Mesodermal cell (in vitro differentiated cells): ENCODE measurements at regions not wholly inside any gene's neighbourhood (a gene's known extent, or its start where the extent isn't known, plus 50 kb on each side); places are given as distances from the start of the nearest gene placed in this dataset.

Experiments used
- H3K27ac ChIP-seq: 2 replicates; pipeline ENCODE4 v1.7.0; 2013; ENCODE audit warnings: mild to moderate bottlenecking, low read depth, low read length, moderate library complexity; ENCODE audit not compliant: severe bottlenecking
- H3K36me3 ChIP-seq: 2 replicates; pipeline ENCODE4 v1.7.1; 2013; ENCODE audit warnings: mild to moderate bottlenecking, low read length, moderate library complexity; ENCODE audit not compliant: control insufficient read depth, insufficient read depth
- H3K4me1 ChIP-seq: one replicate; pipeline ENCODE4 v1.7.1; 2013; ENCODE audit warnings: mild to moderate bottlenecking, low read length; ENCODE audit not compliant: insufficient read depth, control insufficient read depth, poor library complexity, severe bottlenecking
- H3K4me3 ChIP-seq: 2 replicates; pipeline ENCODE4 v1.7.0; 2013; ENCODE audit warnings: low read length, control low read depth, mild to moderate bottlenecking; ENCODE audit not compliant: insufficient read depth, poor library complexity, severe bottlenecking; ENCODE audit errors: extremely low read depth
- H3K9me3 ChIP-seq: 2 replicates; pipeline ENCODE4 v1.7.1; 2013; ENCODE audit warnings: mild to moderate bottlenecking, low read length, moderate library complexity; ENCODE audit not compliant: control insufficient read depth
- WGBS, 2 experiments: methylation state at CpG; one replicate each; pipeline ENCODE4 v1.1.5; 2013; ENCODE audit warnings: missing lambda C conversion rate in 2 of 2; ENCODE audit not compliant: insufficient coverage in 2 of 2; 5-methylcytosine and 5-hydroxymethylcytosine counted together

DNA sequence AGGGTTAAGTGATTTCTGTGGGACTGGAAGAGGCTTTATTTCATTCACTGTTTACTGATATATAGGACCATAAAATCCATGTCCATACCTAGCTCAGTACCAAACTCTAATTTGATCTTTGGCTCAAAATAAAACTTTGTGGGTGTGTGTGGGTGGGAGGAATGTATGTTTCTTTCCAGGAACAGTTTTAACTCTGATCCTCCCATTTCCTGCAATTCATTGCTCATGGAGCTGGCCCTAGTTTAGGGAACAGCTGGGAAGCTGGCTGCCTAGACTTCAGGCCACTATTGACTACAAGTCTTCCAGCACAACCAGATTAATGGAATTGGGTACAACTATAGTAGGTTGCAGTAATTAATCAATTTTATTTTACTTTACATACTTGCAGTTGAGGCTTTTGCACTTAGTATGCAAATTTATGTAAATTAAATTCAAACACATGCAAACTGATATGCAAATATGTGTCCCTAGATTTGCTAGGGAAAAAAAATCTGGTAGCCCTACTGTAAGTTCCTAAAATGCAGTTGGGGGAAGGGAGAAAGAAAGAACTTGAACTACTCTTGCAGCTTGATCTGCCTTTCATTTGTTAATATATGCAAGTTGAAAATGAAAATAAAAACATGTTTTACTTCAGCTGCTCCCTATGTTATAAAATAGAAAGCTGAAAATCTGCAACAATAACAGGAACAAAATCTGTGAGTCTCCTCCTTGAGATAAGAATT lies 1070.3 kb upstream of the CELF4 start:
- Histone ChIP-seq H3K9me3 (peaks cover 4% of the 10 kb centered on the region), H3K4me3 (no peak overlapping the region), H3K4me1 (no peaks in the 10 kb centered on the region), H3K36me3 (no peaks in the 10 kb centered on the region), H3K27ac (no peak overlapping the region)

DNA sequence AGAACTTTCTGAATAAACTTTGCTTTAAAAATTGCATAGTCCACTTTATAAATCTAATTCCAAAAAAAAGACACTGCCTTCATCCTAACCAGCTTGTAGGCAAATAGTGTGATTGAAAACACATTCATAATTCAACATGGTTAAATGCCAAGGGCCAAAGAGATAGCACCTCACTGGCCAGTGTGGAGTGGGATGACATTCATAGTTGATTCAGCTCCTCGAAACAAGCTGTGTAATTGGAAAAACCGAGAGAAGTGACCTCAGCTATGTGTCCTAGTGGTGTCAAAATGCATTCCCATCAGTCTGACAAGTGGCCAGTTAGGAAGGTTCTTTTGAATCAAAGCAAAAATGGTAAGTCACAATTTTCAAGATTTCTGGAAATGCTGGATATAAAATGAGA lies 1068.5 kb upstream of the CELF4 start:
- Histone ChIP-seq H3K36me3 (no peaks in the 10 kb centered on the region), H3K4me1 (no peaks in the 10 kb centered on the region), H3K27ac (no peak overlapping the region), H3K4me3 (no peak overlapping the region), H3K9me3 (peaks cover 4% of the 10 kb centered on the region)
- 76 to 90% methylated on average over 2 of the region's 2 CpGs for WGBS, 2 experiments

DNA sequence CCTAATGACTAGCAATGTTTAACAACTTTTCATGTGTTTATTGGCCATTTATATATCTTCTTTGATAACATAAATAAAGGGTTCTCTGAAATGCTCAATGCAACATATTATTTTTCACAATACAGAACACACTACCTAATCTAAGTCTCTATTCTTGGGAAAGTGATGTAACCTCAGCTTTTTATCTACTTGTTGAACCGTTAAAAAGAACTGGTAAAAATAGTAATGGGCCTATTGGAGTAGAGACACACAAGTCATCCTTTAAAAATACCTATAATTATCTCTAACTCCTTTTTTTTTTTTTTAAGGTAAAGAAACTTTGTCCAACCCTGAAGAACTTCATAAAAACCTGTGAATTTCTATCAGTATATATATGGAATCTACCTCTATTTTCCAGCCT lies 1067.7 kb upstream of the CELF4 start:
- Histone ChIP-seq H3K4me3 (no peak overlapping the region), H3K36me3 (no peaks in the 10 kb centered on the region), H3K9me3 (no peaks in the 10 kb centered on the region), H3K27ac (no peak overlapping the region), H3K4me1 (no peaks in the 10 kb centered on the region)
- WGBS, 2 experiments: no CpG with 5 or more reads among the region's 1 CpG

DNA sequence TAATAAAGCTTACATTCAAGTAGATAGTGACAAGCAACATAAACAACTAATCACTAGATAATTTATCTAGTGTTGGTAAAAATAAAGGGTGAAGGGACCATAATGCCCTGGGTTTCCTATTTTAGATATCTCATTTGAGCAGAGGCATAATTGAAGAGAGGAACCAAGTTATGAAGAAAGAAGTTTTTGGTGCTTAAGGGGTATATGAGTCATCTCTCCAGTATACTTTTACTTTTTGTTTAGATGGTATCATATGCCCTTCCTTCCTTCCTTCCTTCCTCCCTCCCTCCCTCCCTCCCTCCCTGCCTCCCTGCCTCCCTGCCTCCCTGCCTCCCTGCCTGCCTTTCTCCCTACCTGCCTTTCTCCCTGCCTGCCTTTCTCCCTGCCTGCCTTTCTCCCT lies 1053.5 kb upstream of the CELF4 start:
- Histone ChIP-seq H3K9me3 (no peaks in the 10 kb centered on the region), H3K4me1 (no peaks in the 10 kb centered on the region), H3K36me3 (no peaks in the 10 kb centered on the region), H3K27ac (no peak overlapping the region), H3K4me3 (no peak overlapping the region)

DNA sequence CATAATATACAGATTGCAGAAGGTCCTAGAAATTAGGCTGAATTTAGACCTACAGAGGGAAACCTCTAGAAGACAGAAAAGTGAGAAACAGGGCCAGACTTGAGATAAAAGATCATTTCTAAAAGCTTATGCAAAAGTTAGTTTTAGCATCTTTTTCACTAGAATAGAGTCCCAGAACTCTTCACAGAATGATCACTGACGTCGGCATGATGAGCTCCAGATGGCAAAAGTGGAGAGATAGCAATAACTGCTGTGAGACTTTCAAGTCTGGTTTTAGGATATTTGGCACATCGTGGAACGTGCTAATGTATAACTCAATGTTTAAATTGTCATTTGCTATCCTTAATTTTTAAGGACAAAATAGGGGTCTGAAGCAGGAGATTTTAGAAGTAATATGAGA lies 1050.7 kb upstream of the CELF4 start:
- Histone ChIP-seq H3K9me3 (no peaks in the 10 kb centered on the region), H3K27ac (no peak overlapping the region), H3K36me3 (no peaks in the 10 kb centered on the region), H3K4me1 (no peaks in the 10 kb centered on the region), H3K4me3 (no peak overlapping the region)
- WGBS, 2 experiments: 60% methylated on average over 2 of the region's 4 CpGs; no CpG with 5 or more reads in 1 of the 2 experiments

DNA sequence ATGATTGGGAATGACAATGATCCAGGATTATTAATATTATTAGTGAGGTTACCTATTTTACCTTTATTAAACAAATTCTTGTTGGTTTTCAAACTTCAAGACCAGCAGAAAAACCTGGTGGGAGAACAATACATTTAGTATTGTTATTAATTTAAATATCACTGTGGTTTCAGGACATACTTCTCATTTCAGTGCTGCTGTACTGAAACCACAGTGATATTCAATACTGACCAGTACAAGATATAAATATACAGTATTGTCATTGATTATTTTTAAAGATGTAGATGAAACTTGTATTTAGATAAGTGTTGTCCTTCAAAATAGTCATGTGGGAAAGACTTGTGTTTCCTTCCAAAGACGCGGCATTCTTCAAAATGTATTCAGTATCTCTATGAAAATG lies 1047.3 kb upstream of the CELF4 start:
- H3K4me3 ChIP-seq: no peak overlapping the region
- H3K9me3 ChIP-seq: no peaks in the 10 kb centered on the region
- H3K36me3 ChIP-seq: no peaks in the 10 kb centered on the region
- no CpG with 5 or more reads among the region's 2 CpGs for WGBS, 2 experiments
- no peak overlapping the region for H3K27ac ChIP-seq
- H3K4me1 ChIP-seq: no peaks in the 10 kb centered on the region

DNA sequence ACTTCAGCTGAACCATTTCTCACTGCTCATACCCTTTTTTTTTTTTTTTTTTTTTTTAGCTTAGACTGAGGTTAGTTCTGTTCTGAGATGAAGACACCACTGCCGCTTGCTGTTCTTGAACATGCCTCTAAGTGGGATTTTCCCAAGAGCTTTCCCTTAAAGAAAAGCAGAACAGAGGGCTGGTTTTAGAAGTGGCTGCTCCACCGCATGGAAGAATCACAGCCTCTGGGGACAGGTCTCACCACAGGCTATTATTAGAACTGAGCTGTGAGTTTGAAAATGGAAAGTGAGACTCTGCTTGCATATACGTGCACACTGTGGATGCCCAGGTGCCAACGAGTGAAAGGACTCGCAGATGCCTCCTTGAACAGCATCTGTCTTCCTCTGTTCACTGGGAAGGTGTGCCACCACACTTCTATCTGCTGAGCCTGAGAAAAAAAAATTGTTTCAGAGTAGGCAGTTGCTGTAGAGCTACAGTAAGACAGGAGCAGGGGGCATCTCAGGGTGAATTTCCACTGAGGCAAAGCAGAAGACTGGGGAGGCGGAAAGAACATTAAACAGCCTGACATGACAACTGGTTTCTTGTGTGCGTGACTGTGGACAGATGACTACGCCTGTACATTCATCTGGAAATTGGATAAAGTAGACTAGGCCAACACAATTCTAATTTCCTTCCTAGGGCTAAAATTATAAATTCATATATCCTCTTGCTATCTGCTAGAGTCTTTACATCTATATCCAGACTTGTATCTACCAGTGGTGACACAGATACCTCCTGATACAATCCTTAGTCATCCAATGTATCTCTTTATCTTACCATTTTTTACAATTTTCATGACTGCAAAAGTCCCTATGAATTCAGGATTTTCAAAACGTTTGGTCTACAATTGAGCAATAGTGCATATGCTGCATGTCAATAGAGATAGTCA lies 1045.7 kb upstream of the CELF4 start:
- H3K4me1 ChIP-seq: no peaks in the 10 kb centered on the region
- H3K27ac ChIP-seq: no peak overlapping the region
- no peaks in the 10 kb centered on the region for H3K9me3 ChIP-seq
- no peaks in the 10 kb centered on the region for H3K36me3 ChIP-seq
- WGBS, 2 experiments: 90 to 95% methylated on average over 8 of the region's 9 CpGs
- no peak overlapping the region for H3K4me3 ChIP-seq

DNA sequence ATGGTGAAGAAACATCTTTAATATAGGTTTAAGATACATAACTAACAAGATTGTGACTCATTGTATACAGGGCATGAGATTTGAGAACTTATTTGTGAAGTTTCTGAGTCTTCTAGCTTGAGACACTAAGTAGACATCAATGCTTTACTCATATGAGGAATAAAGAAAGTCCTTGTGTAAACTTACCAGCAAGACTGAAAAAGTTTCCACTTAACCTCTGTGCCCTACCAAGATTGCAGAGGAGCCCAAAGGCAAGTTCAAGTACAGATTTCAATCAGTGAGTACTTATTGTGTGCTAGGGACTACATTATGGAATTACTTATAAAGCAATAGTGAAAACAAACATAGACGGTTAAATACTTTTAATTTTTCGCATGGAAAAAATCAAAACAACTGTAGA lies 1041.2 kb upstream of the CELF4 start:
- Histone ChIP-seq H3K36me3 (no peaks in the 10 kb centered on the region), H3K9me3 (no peaks in the 10 kb centered on the region), H3K4me1 (peaks cover 3% of the 10 kb centered on the region), H3K4me3 (no peak overlapping the region), H3K27ac (no peak overlapping the region)
- no CpG with 5 or more reads among the region's 2 CpGs for WGBS, 2 experiments

DNA sequence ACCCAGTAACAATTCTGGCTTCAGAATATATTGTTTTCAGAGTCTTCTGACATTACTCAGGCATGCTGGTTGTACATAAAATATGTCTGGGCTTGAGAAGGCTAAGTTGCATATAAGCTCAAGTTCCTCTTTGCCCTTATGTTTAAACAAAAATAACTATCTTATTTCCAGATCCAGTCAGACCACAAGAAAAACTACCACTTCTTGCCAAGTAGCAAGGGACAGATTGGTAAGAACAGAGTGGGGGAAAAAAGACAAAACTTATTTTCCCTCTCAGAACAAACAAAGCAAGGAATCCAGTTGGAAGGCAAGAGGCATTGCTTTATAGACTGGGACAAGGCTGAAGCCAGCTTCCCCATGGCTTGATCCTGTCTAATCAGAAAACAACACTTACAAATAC lies 1036.7 kb upstream of the CELF4 start:
- Histone ChIP-seq H3K4me3 (no peak overlapping the region), H3K4me1 (peaks cover 3% of the 10 kb centered on the region), H3K27ac (no peak overlapping the region), H3K36me3 (no peaks in the 10 kb centered on the region), H3K9me3 (no peaks in the 10 kb centered on the region)

DNA sequence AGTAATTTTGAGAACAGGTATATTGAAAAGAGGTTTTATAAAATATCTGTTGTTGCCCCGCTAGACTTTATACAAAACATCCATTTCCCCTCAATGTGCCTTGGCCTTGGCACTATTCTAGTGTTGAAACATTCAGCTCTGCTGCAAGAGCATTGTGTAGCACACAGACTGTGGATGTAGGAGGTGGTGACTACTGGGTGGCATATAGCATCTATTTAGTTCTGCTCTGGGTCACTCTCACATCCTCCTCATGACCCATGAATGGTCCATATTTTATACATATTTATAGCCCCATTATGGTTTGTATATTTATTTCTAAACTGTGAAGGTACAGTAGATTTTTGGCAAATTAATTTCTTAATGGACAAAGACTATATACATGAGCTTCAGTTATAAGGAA lies 1022.0 kb upstream of the CELF4 start:
- Histone ChIP-seq H3K4me1 (no peaks in the 10 kb centered on the region), H3K9me3 (no peaks in the 10 kb centered on the region), H3K27ac (no peak overlapping the region), H3K4me3 (no peak overlapping the region), H3K36me3 (no peaks in the 10 kb centered on the region)
- WGBS, 2 experiments: no CpG with 5 or more reads among the region's 1 CpG

DNA sequence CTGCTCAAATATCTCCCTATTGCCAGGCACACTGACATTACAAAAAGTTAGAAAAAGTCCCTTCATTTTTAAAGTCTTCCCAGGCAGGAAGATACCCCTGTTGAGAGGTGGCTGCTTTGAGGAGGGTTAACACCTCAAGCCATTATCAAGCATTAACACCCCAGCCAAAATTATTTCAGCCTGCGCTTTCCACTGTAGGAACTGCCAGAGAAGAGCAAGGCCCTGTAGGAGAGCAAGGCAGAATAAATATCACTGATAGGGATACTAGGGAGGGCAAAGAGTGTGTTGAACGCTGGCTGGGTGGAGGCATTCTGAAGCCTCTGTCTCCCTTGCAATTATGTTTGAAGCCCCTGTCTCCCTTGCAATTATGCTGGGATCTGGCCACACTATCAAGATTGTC lies 1020.7 kb upstream of the CELF4 start:
- Histone ChIP-seq H3K27ac (no peak overlapping the region), H3K4me3 (no peak overlapping the region), H3K4me1 (no peaks in the 10 kb centered on the region), H3K36me3 (no peaks in the 10 kb centered on the region), H3K9me3 (no peaks in the 10 kb centered on the region)
- 86% methylated on average over 1 of the region's 2 CpGs; no CpG with 5 or more reads in 1 of the 2 experiments for WGBS, 2 experiments
